ENCODE measurements at regions not wholly inside any gene's neighbourhood (a gene's known extent, or its start where the extent isn't known, plus 50 kb on each side); places are given as distances from the start of the nearest gene placed in this dataset.

DNA sequence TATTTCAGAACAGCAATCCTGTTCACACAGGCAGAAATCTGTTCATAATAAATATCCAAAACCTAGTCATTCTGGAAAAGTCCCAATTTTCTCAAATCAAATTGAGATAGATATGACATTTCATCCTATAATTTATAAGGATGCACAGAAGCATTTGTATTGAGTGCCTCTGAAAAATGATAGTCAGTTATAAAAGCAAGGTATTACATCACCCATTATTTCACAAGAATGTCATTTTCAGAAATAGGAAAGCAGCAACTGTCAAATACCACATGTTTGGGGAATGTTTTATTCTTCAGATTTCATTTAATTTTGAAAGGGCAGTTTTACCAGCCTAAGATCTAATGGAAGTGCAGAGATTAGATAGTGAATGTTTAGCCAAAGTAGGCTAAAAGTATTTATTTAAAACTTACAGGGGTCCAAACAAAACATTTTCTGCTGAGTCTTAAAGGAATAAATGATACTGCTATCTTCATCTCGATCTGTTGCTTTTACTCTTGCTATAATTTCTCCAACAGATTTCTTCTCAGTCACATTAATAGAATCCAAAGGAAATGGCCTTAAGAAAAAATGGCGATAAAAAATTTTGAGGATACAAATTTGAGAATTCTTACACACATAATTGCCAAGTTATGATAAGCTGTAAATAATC, 185.8 kb downstream of the HGF start:
- no peaks in the 10 kb centered on the region for H3K36me3 ChIP-seq (ENCODE audit: control insufficient read depth, insufficient read depth, low read length)
- peaks cover 4% of the 10 kb centered on the region for H3K4me1 ChIP-seq (ENCODE audit: control insufficient read depth, extremely low read depth, insufficient read depth, low read length)
- H4K20me1 ChIP-seq (ENCODE audit: control insufficient read depth, extremely low read depth, insufficient read depth, low read length), result no peaks in the 10 kb centered on the region
- H3K9me3 ChIP-seq (ENCODE audit: control insufficient read depth, insufficient read depth, low read depth, low read length), result no peaks in the 10 kb centered on the region
- no peak overlapping the region for H3K4me3 ChIP-seq (replicated peaks in 1 of 4; ENCODE audit: control extremely low read depth in 1 of 4, insufficient read depth in 1 of 4, low read depth in 3 of 4, low read length in 4 of 4)
- no peaks in the 10 kb centered on the region for H3K27me3 ChIP-seq (ENCODE audit: control insufficient read depth, insufficient read depth, low read length)
- H3K9ac ChIP-seq (ENCODE audit: insufficient read depth, low read length), result no peak overlapping the region
- no peak overlapping the region for H3K4me2 ChIP-seq (ENCODE audit: extremely low read depth, insufficient read depth, low read length)
- H3K27ac ChIP-seq (ENCODE audit: insufficient read depth, low read length), result no peak overlapping the region
- H2AFZ ChIP-seq (ENCODE audit: low read length), result no peak overlapping the region
- TF ChIP-seq EZH2 (IDR thresholded peaks at IDR 0.05; ENCODE audit: low read length, missing control alignments), result no peak
- TF ChIP-seq, protein P1, sequence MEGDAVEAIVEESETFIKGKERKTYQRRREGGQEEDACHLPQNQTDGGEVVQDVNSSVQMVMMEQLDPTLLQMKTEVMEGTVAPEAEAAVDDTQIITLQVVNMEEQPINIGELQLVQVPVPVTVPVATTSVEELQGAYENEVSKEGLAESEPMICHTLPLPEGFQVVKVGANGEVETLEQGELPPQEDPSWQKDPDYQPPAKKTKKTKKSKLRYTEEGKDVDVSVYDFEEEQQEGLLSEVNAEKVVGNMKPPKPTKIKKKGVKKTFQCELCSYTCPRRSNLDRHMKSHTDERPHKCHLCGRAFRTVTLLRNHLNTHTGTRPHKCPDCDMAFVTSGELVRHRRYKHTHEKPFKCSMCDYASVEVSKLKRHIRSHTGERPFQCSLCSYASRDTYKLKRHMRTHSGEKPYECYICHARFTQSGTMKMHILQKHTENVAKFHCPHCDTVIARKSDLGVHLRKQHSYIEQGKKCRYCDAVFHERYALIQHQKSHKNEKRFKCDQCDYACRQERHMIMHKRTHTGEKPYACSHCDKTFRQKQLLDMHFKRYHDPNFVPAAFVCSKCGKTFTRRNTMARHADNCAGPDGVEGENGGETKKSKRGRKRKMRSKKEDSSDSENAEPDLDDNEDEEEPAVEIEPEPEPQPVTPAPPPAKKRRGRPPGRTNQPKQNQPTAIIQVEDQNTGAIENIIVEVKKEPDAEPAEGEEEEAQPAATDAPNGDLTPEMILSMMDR (conservative IDR thresholded peaks at IDR 0.05 in 1 of 2, IDR thresholded peaks at IDR 0.05 in 1 of 2; ENCODE audit: low read depth in 1 of 2, low read length in 2 of 2), result no peak
- DNase-seq (ENCODE audit: low read depth in 2 of 2), result peak; percentile 38 to 69
- H3K79me2 ChIP-seq (ENCODE audit: control insufficient read depth, insufficient read depth, low read length), result no peaks in the 10 kb centered on the region

DNA sequence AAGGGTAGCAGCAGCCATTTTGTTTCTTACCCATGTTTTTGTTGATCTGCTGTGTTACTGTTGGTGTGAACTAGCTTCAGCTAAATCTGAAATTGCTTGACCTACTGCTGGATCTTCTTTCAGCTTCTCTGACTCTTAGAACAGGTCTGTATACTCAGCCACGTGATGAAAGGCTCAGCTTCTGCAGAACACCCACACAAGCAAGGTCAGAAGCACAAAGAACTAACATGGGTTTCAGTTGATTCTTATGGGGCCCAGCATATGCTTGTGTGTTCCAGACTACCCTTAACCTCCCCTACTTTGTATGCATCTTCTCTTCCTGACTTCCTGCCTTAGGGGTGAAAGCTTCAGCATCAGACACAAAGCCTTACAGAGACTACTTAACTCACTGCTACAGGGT, 186.8 kb downstream of the HGF start:
- H2AFZ ChIP-seq (ENCODE audit: low read length), result no peak overlapping the region
- H3K4me3 ChIP-seq (replicated peaks in 1 of 4; ENCODE audit: control extremely low read depth in 1 of 4, insufficient read depth in 1 of 4, low read depth in 3 of 4, low read length in 4 of 4), result no peak overlapping the region
- no peak overlapping the region for H3K4me2 ChIP-seq (ENCODE audit: extremely low read depth, insufficient read depth, low read length)
- H3K36me3 ChIP-seq (ENCODE audit: control insufficient read depth, insufficient read depth, low read length), result no peaks in the 10 kb centered on the region
- H3K27ac ChIP-seq (ENCODE audit: insufficient read depth, low read length), result no peak overlapping the region
- no peak overlapping the region for H3K9ac ChIP-seq (ENCODE audit: insufficient read depth, low read length)
- peaks cover 4% of the 10 kb centered on the region for H3K4me1 ChIP-seq (ENCODE audit: control insufficient read depth, extremely low read depth, insufficient read depth, low read length)
- TF ChIP-seq, protein P1 (conservative IDR thresholded peaks at IDR 0.05 in 1 of 2, IDR thresholded peaks at IDR 0.05 in 1 of 2; ENCODE audit: low read depth in 1 of 2, low read length in 2 of 2), result no peak
- TF ChIP-seq EZH2 (IDR thresholded peaks at IDR 0.05; ENCODE audit: low read length, missing control alignments), result no peak
- H3K9me3 ChIP-seq (ENCODE audit: control insufficient read depth, insufficient read depth, low read depth, low read length), result no peaks in the 10 kb centered on the region
- no peaks in the 10 kb centered on the region for H3K79me2 ChIP-seq (ENCODE audit: control insufficient read depth, insufficient read depth, low read length)
- no peaks in the 10 kb centered on the region for H4K20me1 ChIP-seq (ENCODE audit: control insufficient read depth, extremely low read depth, insufficient read depth, low read length)
- H3K27me3 ChIP-seq (ENCODE audit: control insufficient read depth, insufficient read depth, low read length), result no peaks in the 10 kb centered on the region
- DNase-seq (ENCODE audit: low read depth in 2 of 2), result no peak

DNA sequence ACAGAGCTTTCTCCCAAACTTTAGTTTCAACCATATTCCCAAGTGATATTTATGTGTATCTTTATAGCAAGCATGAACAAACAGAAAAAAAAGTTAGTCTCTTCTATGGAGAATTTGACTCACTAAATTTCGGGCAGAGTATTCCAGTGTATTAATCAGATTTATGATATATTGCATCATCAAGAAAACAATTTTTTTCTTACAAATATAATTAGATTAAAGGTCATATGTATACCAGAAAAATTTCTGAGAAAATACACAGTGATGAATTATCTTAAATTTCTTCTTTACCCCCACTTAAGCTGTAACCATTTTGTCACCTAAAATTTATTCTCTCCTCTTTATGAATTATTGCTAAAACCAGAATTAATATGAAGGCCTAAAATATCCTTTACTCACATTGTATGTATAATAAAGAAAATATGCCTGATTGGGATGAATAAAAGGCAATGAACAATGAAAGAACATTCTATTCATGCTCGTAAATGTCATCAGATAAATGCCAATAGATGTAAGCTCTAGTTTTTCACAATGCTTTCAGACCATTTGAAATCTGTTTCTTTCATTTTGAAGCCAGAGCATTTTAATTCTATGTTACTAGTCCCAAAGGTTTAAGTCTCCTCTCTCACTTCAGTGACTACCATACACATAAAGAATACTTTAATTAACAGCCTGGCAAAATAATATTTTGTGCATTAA, 192.1 kb downstream of the HGF start:
- no peak for TF ChIP-seq EZH2 (IDR thresholded peaks at IDR 0.05; ENCODE audit: low read length, missing control alignments)
- TF ChIP-seq, protein P1 (conservative IDR thresholded peaks at IDR 0.05 in 1 of 2, IDR thresholded peaks at IDR 0.05 in 1 of 2; ENCODE audit: low read depth in 1 of 2, low read length in 2 of 2), result no peak
- H3K4me2 ChIP-seq (ENCODE audit: extremely low read depth, insufficient read depth, low read length), result no peak overlapping the region
- no peaks in the 10 kb centered on the region for H3K9me3 ChIP-seq (ENCODE audit: control insufficient read depth, insufficient read depth, low read depth, low read length)
- no peak overlapping the region for H3K4me3 ChIP-seq (replicated peaks in 1 of 4; ENCODE audit: control extremely low read depth in 1 of 4, insufficient read depth in 1 of 4, low read depth in 3 of 4, low read length in 4 of 4)
- no peak overlapping the region for H2AFZ ChIP-seq (ENCODE audit: low read length)
- no peaks in the 10 kb centered on the region for H3K27me3 ChIP-seq (ENCODE audit: control insufficient read depth, insufficient read depth, low read length)
- H3K4me1 ChIP-seq (ENCODE audit: control insufficient read depth, extremely low read depth, insufficient read depth, low read length), result no peaks in the 10 kb centered on the region
- H3K36me3 ChIP-seq (ENCODE audit: control insufficient read depth, insufficient read depth, low read length), result no peaks in the 10 kb centered on the region
- peak in 1 of 2 donors; percentile 13 for DNase-seq (ENCODE audit: low read depth in 2 of 2)
- no peak overlapping the region for H3K27ac ChIP-seq (ENCODE audit: insufficient read depth, low read length)
- no peak overlapping the region for H3K9ac ChIP-seq (ENCODE audit: insufficient read depth, low read length)
- no peaks in the 10 kb centered on the region for H4K20me1 ChIP-seq (ENCODE audit: control insufficient read depth, extremely low read depth, insufficient read depth, low read length)
- no peaks in the 10 kb centered on the region for H3K79me2 ChIP-seq (ENCODE audit: control insufficient read depth, insufficient read depth, low read length)

All from fibroblast of lung (primary cell).